ENCODE measurements at regions not wholly inside any gene's neighbourhood (a gene's known extent, or its start where the extent isn't known, plus 50 kb on each side); places are given as distances from the start of the nearest gene placed in this dataset.

- Histone ChIP-seq H3K36me3 (replicated peaks in 1 of 2) (no peaks in the 10 kb centered on the region), H3K9me3 (replicated peaks in 1 of 3) (no peaks in the 10 kb centered on the region), H3K4me1 (replicated peaks in 1 of 2) (no peaks in the 10 kb centered on the region), H3K27me3 (no peaks in the 10 kb centered on the region), H3K27ac (no peak overlapping the region), H3K4me3 (no peak overlapping the region)
- peak in 4 of 7 donors; percentile 2 to 49 (median 14) for DNase-seq
- WGBS, 4 donors = 32 to 42% (median 39%) methylated on average over 19 of the region's 19 CpGs
- no peak for TF ChIP-seq POLR2A (IDR thresholded peaks at IDR 0.05)
- TF ChIP-seq, protein P1, sequence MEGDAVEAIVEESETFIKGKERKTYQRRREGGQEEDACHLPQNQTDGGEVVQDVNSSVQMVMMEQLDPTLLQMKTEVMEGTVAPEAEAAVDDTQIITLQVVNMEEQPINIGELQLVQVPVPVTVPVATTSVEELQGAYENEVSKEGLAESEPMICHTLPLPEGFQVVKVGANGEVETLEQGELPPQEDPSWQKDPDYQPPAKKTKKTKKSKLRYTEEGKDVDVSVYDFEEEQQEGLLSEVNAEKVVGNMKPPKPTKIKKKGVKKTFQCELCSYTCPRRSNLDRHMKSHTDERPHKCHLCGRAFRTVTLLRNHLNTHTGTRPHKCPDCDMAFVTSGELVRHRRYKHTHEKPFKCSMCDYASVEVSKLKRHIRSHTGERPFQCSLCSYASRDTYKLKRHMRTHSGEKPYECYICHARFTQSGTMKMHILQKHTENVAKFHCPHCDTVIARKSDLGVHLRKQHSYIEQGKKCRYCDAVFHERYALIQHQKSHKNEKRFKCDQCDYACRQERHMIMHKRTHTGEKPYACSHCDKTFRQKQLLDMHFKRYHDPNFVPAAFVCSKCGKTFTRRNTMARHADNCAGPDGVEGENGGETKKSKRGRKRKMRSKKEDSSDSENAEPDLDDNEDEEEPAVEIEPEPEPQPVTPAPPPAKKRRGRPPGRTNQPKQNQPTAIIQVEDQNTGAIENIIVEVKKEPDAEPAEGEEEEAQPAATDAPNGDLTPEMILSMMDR (IDR thresholded peaks at IDR 0.05) = no peak
- intact Hi-C loops (cut with DNase I) = no loop called here
Measured at GRCh38 chr1:34441259-34442069, 264.8 kb downstream of the C1orf94 start.

- 59 to 85% (median 62%) methylated on average over 2 of the region's 2 CpGs for WGBS, 4 donors
Measured at GRCh38 chr1:34444516-34444915, 267.8 kb downstream of the C1orf94 start.

GRCh38 chr1:34450325-34450724, 273.6 kb downstream of the C1orf94 start:
- Histone ChIP-seq H3K27ac (no peak overlapping the region), H3K27me3 (no peaks in the 10 kb centered on the region), H3K4me3 (no peak overlapping the region), H3K36me3 (replicated peaks in 1 of 2) (no peaks in the 10 kb centered on the region), H3K4me1 (replicated peaks in 1 of 2) (no peaks in the 10 kb centered on the region), H3K9me3 (replicated peaks in 1 of 3) (no peaks in the 10 kb centered on the region)
- DNase-seq = no peak
- no peak for TF ChIP-seq POLR2A (IDR thresholded peaks at IDR 0.05)
- TF ChIP-seq, protein P1 (IDR thresholded peaks at IDR 0.05) = no peak
- 49 to 83% (median 78%) methylated on average over 3 of the region's 3 CpGs for WGBS, 4 donors
- intact Hi-C loops (cut with DNase I) = no loop called here

More at GRCh38 chr1:34444516-34444915, 267.8 kb downstream of the C1orf94 start:
- H3K4me3 ChIP-seq = no peak overlapping the region
- H3K4me1 ChIP-seq (replicated peaks in 1 of 2) = no peaks in the 10 kb centered on the region
- H3K27ac ChIP-seq = no peak overlapping the region
- TF ChIP-seq, protein P1 (IDR thresholded peaks at IDR 0.05) = no peak
- TF ChIP-seq POLR2A (IDR thresholded peaks at IDR 0.05) = no peak
- no peaks in the 10 kb centered on the region for H3K9me3 ChIP-seq (replicated peaks in 1 of 3)
- DNase-seq = no peak
- H3K36me3 ChIP-seq (replicated peaks in 1 of 2) = no peaks in the 10 kb centered on the region
- intact Hi-C loops (cut with DNase I) = no loop called here
- no peaks in the 10 kb centered on the region for H3K27me3 ChIP-seq

- Histone ChIP-seq H3K36me3 (replicated peaks in 1 of 2) (no peaks in the 10 kb centered on the region), H3K4me1 (replicated peaks in 1 of 2) (no peaks in the 10 kb centered on the region), H3K27ac (no peak overlapping the region), H3K9me3 (replicated peaks in 1 of 3) (no peaks in the 10 kb centered on the region), H3K27me3 (no peaks in the 10 kb centered on the region), H3K4me3 (no peak overlapping the region)
- intact Hi-C loops (cut with DNase I) = no loop called here
- TF ChIP-seq POLR2A (IDR thresholded peaks at IDR 0.05) = no peak
- TF ChIP-seq, protein P1 (IDR thresholded peaks at IDR 0.05) = no peak
- WGBS, 4 donors = 85 to 90% (median 87%) methylated on average over 2 of the region's 2 CpGs
- no peak for DNase-seq
Measured at GRCh38 chr1:34452451-34452850, 275.7 kb downstream of the C1orf94 start.

Measured in adrenal gland (tissue), 9 donors.